ENCODE measurements at regions not wholly inside any gene's neighbourhood (a gene's known extent, or its start where the extent isn't known, plus 50 kb on each side); places are given as distances from the start of the nearest gene placed in this dataset.

DNA sequence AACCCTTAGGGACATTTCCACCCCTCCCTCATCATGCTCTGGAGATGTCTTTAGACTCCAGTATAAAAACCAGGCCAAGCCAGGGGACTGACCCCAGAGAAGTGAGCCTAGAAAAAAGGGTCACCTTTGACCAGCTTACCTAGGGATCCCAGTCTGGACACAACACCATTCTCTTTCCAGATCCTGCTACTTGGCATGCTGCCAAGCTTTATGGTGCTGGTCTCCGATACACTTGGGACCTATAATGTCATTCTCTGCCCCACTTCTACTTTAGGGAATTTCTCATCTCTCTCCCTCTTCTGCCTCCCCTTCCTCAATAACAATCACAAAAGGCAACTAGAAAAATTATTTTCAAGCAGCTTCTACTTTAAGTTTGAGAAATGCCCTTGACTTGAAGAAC lies 124.4 kb downstream of the LRRN1 start:
- no TSS peak for BruUV-seq (replicated peaks)
- Histone ChIP-seq H3K36me3 (ENCODE audit: control insufficient read depth, insufficient read depth, low read length) (no peaks in the 10 kb centered on the region), H3K9me1 (ENCODE audit: insufficient read depth, low read length) (no peaks in the 10 kb centered on the region), H2BK15ac (ENCODE audit: low read depth, low read length) (no peak overlapping the region), H3K18ac (ENCODE audit: low read depth, low read length) (no peak overlapping the region), H3K9me3 (ENCODE audit: control insufficient read depth, insufficient read depth, low read length) (peaks cover 3% of the 10 kb centered on the region), H4K20me1 (ENCODE audit: insufficient read depth, low read length) (no peaks in the 10 kb centered on the region), H3K27me3 (ENCODE audit: control insufficient read depth, insufficient read depth, low read length) (no peaks in the 10 kb centered on the region), H4K8ac (ENCODE audit: low read depth in 2 of 2, low read length in 2 of 2) (no peak overlapping the region), H3K79me1 (ENCODE audit: low read depth in 1 of 2, low read length in 2 of 2) (no peaks in the 10 kb centered on the region), H3K4ac (ENCODE audit: low read depth, low read length) (no peak overlapping the region), H3K14ac (replicated peaks; ENCODE audit: low read depth, low read length) (no peak overlapping the region), H2AK5ac (ENCODE audit: low read depth, low read length) (no peak overlapping the region), H2BK5ac (ENCODE audit: low read depth, low read length, poor library complexity, severe bottlenecking) (no peak overlapping the region), H3K23ac (ENCODE audit: low read depth, low read length) (no peak overlapping the region), H2AFZ (replicated peaks; ENCODE audit: low read length, poor library complexity) (no peak overlapping the region), H3K4me3 (ENCODE audit: insufficient read depth, low read depth, low read length) (no peak overlapping the region), H3K56ac (ENCODE audit: extremely low read depth, insufficient read depth, low read length) (no peak overlapping the region), H4K91ac (ENCODE audit: insufficient read depth, low read depth, low read length) (no peak overlapping the region), H2BK20ac (ENCODE audit: low read depth, low read length) (no peak overlapping the region), H3K9ac (ENCODE audit: low read depth, low read length) (no peak overlapping the region), H4K5ac (ENCODE audit: low read depth, low read length) (no peak overlapping the region), H3K4me1 (ENCODE audit: control insufficient read depth, insufficient read depth, low read length) (no peaks in the 10 kb centered on the region), H3K27ac (ENCODE audit: insufficient read depth, low read length) (no peak overlapping the region), H2BK120ac (ENCODE audit: low read depth, low read length) (no peak overlapping the region), H3K4me2 (ENCODE audit: low read depth, low read length) (no peak overlapping the region), H2AK9ac (replicated peaks; ENCODE audit: low read depth, low read length, poor library complexity) (no peak overlapping the region)
- TF ChIP-seq SMC3 (IDR thresholded peaks at IDR 0.05; ENCODE audit: low read depth, low read length): no peak
- TF ChIP-seq CEBPB (IDR thresholded peaks at IDR 0.05; ENCODE audit: low read depth, low read length): no peak
- TF ChIP-seq CTCF (conservative IDR thresholded peaks at IDR 0.05; ENCODE audit: low read depth, low read length): no peak
- TF ChIP-seq BHLHE40 (IDR thresholded peaks at IDR 0.05; ENCODE audit: low read depth, low read length): no peak
- no peak for TF ChIP-seq ELK1 (IDR thresholded peaks at IDR 0.05; ENCODE audit: borderline replicate concordance, low read depth, low read length)
- no peak for TF ChIP-seq FOS (IDR thresholded peaks at IDR 0.05; ENCODE audit: low read depth, low read length)
- no peak for TF ChIP-seq RCOR1 (IDR thresholded peaks at IDR 0.05; ENCODE audit: insufficient replicate concordance, low read length)
- TF ChIP-seq MXI1 (IDR thresholded peaks at IDR 0.05; ENCODE audit: borderline replicate concordance, low read depth, low read length): no peak
- TF ChIP-seq RAD21 (IDR thresholded peaks at IDR 0.05; ENCODE audit: low read length): no peak
- TF ChIP-seq, protein P1, sequence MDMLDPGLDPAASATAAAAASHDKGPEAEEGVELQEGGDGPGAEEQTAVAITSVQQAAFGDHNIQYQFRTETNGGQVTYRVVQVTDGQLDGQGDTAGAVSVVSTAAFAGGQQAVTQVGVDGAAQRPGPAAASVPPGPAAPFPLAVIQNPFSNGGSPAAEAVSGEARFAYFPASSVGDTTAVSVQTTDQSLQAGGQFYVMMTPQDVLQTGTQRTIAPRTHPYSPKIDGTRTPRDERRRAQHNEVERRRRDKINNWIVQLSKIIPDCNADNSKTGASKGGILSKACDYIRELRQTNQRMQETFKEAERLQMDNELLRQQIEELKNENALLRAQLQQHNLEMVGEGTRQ (IDR thresholded peaks at IDR 0.05; ENCODE audit: low read depth, low read length): no peak
- TF ChIP-seq RFX5 (IDR thresholded peaks at IDR 0.05; ENCODE audit: low read depth, low read length): no peak
- no peak for TF ChIP-seq MAFK (IDR thresholded peaks at IDR 0.05; ENCODE audit: low read depth, low read length)
- TF ChIP-seq POLR2A (IDR thresholded peaks at IDR 0.05; ENCODE audit: low read depth, low read length): no peak
- no peak for TF ChIP-seq CHD1 (IDR thresholded peaks at IDR 0.05; ENCODE audit: low read depth, low read length)
- no peak for TF ChIP-seq MAZ (IDR thresholded peaks at IDR 0.05; ENCODE audit: borderline replicate concordance, low read depth, low read length)
- no peak for TF ChIP-seq NFE2L2 (IDR thresholded peaks at IDR 0.05; ENCODE audit: low read depth, low read length)
- intact Hi-C loops (cut with micrococcal nuclease) (no loop called here), in situ Hi-C loops (cut with MboI; ENCODE audit: low sequenced_read_pairs) (no loop called here), dilution Hi-C loops (cut with HindIII; ENCODE audit: low sequenced_read_pairs, unreplicated experiment) (no loop called here)
- ChIA-PET CTCF (interaction anchor here (0.6 kb wide), 1 partner anchor 118 kb away, joined by 3 read pairs; no protein-coding TSS in a partner anchor), POLR2A (ENCODE audit: unreplicated experiment) (no interaction called here)
- no peak for ATAC-seq (ENCODE audit: low read depth)
- DNase-seq: no peak
- WGBS, 2 experiments (ENCODE audit: extremely low coverage in 2 of 2, insufficient read length in 1 of 2): 80% methylated on average over 1 of the region's 1 CpG; no CpG with 5 or more reads in 1 of the 2 experiments

Data from IMR-90 (cell line).